RWPE2 (cell line): ENCODE measurements at regions not wholly inside any gene's neighbourhood (a gene's known extent, or its start where the extent isn't known, plus 50 kb on each side); places are given as distances from the start of the nearest gene placed in this dataset.

Experiments used
- ATAC-seq: fragments of 200-7000 bp; cut with Tn5 transposase; 3 replicates; pipeline ENCODE4 v1.9.1; 2021; ENCODE audit warnings: low read depth
- DNase-seq: peaks from one replicate; pipeline ENCODE4 v3.0.0-alpha.2; 2020; ENCODE audit warnings: low spot score
- H3K27ac ChIP-seq: fragments of 450-650 bp; 2 replicates; pipeline ENCODE4 v1.5.1; 2017; ENCODE audit warnings: mild to moderate bottlenecking; ENCODE audit not compliant: poor library complexity, severe bottlenecking
- H3K27me3 ChIP-seq: fragments of 250-450 bp; sonication (Bioruptor Pico); 2 replicates; pipeline ENCODE4 v1.5.1; 2021; ENCODE audit warnings: mild to moderate bottlenecking, moderate library complexity; ENCODE audit not compliant: insufficient read depth, poor library complexity, severe bottlenecking
- H3K36me3 ChIP-seq: fragments of 250-450 bp; sonication (Bioruptor Pico); 2 replicates; pipeline ENCODE4 v1.5.1; 2020; ENCODE audit warnings: low read depth, mild to moderate bottlenecking, moderate library complexity
- H3K4me1 ChIP-seq: fragments of 250-450 bp; sonication (Bioruptor Pico); 2 replicates; pipeline ENCODE4 v1.5.1; 2021; ENCODE audit warnings: mild to moderate bottlenecking, moderate library complexity; ENCODE audit not compliant: insufficient read depth, poor library complexity, severe bottlenecking
- H3K4me3 ChIP-seq: fragments of 250-450 bp; sonication (Bioruptor Pico); 2 replicates; pipeline ENCODE4 v1.5.1; 2021; ENCODE audit warnings: mild to moderate bottlenecking, moderate library complexity; ENCODE audit not compliant: severe bottlenecking
- H3K9me3 ChIP-seq: fragments of 250-450 bp; sonication (Bioruptor Pico); 2 replicates; pipeline ENCODE4 v1.5.1; 2021; ENCODE audit warnings: mild to moderate bottlenecking, moderate library complexity; ENCODE audit not compliant: severe bottlenecking
- TF ChIP-seq, protein P1 (sequence below): fragments of 450-650 bp; IDR thresholded peaks from one replicate; pipeline ENCODE4 v1.5.1; 2017; ENCODE audit warnings: mild to moderate bottlenecking, moderate library complexity; ENCODE audit not compliant: poor library complexity, severe bottlenecking

DNA sequence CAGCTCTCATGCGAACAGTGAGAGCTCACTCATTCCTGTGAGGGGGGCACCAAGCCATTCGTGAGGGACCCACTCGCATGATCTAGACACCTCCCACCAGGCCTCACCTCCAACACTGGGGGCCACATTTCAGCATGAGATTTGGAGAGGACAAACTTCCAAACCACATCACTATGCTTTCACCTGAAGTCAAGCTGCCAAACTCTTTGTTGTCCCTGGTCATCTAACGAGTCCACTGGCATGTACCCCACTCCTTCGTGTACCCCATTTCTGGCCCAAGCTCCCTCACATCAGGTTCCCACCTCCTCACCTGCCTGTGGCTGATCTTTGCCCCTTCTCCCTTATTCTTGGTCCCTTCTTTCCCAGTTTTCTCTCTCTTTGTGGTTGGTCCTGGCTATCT is 198.9 kb downstream of the ADAMTS15 start:
- H3K4me1 ChIP-seq = no peaks in the 10 kb centered on the region
- no peaks in the 10 kb centered on the region for H3K9me3 ChIP-seq
- no peak for DNase-seq
- no peak overlapping the region for H3K4me3 ChIP-seq
- no peak for ATAC-seq
- TF ChIP-seq, protein P1, sequence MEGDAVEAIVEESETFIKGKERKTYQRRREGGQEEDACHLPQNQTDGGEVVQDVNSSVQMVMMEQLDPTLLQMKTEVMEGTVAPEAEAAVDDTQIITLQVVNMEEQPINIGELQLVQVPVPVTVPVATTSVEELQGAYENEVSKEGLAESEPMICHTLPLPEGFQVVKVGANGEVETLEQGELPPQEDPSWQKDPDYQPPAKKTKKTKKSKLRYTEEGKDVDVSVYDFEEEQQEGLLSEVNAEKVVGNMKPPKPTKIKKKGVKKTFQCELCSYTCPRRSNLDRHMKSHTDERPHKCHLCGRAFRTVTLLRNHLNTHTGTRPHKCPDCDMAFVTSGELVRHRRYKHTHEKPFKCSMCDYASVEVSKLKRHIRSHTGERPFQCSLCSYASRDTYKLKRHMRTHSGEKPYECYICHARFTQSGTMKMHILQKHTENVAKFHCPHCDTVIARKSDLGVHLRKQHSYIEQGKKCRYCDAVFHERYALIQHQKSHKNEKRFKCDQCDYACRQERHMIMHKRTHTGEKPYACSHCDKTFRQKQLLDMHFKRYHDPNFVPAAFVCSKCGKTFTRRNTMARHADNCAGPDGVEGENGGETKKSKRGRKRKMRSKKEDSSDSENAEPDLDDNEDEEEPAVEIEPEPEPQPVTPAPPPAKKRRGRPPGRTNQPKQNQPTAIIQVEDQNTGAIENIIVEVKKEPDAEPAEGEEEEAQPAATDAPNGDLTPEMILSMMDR = no peak
- no peaks in the 10 kb centered on the region for H3K27me3 ChIP-seq
- H3K36me3 ChIP-seq = no peaks in the 10 kb centered on the region
- H3K27ac ChIP-seq = no peak overlapping the region

DNA sequence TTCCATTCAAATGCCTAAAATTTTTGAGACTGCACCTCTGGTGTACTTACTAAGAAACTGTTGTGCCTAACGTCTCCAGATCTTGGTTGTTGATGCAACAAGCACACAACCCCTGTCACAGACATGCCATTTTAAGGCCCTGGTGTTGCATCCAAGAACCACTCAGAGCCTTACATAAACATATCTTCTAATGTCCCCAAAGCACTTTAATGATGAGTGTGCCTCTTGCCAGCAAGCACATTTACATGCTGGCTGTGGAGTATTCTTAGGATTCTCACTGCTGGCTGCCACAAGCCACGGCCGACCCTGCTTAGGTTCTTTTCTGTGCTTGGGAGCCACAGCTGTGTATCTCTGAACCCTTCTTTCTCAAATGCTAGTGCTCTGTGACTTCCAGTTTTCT is 201.4 kb downstream of the ADAMTS15 start:
- Histone ChIP-seq H3K27me3 (no peaks in the 10 kb centered on the region), H3K4me1 (no peaks in the 10 kb centered on the region), H3K27ac (no peak overlapping the region), H3K4me3 (no peak overlapping the region), H3K9me3 (no peaks in the 10 kb centered on the region), H3K36me3 (no peaks in the 10 kb centered on the region)
- TF ChIP-seq, protein P1 = no peak
- ATAC-seq (no peak), DNase-seq (no peak)

DNA sequence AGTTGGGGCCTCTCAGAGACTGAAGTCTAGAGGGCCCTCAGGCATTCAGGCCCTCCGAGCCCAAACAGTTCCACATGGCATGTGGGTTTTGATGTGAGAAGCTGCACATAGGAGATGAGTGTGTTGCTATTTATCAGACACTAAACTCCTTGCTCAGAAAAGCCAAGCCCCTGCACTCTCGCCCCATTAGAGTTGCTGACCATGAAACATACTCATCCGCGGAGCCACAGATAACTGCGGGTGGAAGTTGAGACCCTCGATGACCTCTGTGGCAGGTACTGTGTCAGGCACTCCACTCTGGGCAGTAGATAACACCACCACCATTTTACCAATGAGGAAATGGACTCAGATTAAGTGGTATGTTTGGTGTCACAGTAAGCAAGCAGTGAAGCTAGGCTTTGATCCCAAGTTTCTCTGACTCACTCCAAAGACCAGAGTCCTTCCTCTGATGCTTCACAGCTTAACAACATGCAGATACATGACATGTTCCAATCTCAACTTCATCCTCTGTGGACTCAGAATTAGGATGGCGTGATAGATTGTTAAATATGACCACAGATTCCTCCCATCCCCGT is 202.1 kb downstream of the ADAMTS15 start:
- Histone ChIP-seq H3K36me3 (no peaks in the 10 kb centered on the region), H3K4me1 (no peaks in the 10 kb centered on the region), H3K27ac (no peak overlapping the region), H3K27me3 (no peaks in the 10 kb centered on the region), H3K4me3 (no peak overlapping the region), H3K9me3 (no peaks in the 10 kb centered on the region)
- DNase-seq (no peak), ATAC-seq (no peak)
- TF ChIP-seq, protein P1 = no peak

DNA sequence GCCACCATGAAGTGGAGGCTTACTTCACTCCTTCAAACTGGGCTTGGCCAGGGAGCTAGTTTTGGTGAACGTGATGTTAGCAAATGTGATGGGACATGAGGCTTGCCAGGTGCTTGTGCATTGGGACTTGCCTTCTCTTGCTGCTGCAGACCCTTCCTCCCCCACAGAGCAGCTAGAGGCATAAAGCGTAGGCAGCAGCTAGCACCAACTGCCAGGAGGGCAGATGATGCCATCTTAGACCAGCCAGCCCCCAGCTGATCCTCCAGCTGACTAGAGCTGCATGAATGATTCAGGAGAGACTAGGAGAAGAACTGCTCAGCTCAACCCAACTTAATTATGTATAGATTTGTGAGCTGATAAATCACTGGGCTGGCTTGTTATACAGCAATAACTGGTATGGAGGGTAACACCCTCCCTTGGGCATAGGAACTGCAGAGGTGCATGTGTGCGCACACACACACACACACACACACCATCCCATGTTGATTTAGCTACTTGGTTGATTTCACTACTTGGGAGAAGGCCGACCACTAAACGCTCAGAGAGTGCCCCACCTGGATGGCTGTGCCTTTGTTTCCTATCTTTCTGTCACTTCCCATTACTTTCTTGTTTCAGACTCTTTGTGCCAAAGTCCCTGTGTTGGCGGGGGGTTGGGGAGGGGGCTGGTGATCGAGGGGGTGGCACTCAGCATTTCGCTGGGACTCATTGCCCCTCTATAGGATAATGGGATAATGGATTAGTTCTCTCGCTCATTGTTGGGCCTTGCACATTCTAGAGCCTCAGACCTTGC is 202.8 kb downstream of the ADAMTS15 start:
- DNase-seq (no peak), ATAC-seq (no peak)
- TF ChIP-seq, protein P1 = no peak
- no peaks in the 10 kb centered on the region for H3K9me3 ChIP-seq
- no peaks in the 10 kb centered on the region for H3K4me1 ChIP-seq
- H3K27me3 ChIP-seq = no peaks in the 10 kb centered on the region
- H3K36me3 ChIP-seq = no peaks in the 10 kb centered on the region
- no peak overlapping the region for H3K4me3 ChIP-seq
- no peak overlapping the region for H3K27ac ChIP-seq
